ENCODE measurements at regions not wholly inside any gene's neighbourhood (a gene's known extent, or its start where the extent isn't known, plus 50 kb on each side); places are given as distances from the start of the nearest gene placed in this dataset.
"Not testable (repeated sequence)": the region's sequence is repeated elsewhere in the genome, so short reads cannot be mapped to it uniquely, and the experiment has no call there.

DNA sequence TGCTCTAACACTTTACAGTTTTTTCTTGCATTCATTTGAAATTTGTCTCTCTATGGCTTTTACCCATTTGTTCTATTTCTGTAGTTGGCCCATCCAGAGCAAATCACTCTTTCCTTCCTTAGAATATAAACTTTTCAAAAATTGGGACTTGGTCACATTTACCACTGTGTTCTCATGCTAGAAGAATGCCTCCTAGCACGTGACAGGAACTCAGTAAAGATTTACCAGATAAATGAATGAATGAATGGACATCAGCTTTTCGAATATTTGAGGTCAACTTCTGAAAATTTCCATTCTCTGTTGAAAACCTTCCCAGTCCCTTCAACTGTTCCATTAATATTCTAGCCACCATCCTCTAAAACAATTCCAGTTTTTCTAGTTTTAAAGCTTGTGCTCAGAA lies 294.5 kb downstream of the CD83 start:
- no peak for DNase-seq

DNA sequence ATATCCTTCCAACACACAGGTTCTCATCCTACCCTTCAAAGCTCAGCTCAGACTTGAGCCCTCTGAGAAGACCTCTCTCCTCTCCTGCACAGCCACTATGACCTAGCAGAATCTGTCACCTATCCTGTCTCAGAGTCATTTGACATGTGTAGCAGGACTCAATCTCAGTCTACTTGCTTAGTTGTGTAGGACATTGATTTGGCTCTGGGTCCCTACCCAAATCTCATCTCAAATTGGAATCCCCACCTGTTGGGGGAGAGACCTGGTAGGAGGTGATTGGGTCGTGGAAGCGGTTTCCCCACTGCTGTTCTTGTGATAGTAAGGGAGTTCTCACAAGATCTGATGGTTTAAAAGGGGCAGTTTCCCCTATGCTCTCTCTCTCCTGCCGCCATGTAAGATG lies 297.9 kb downstream of the CD83 start:
- no peak for DNase-seq

DNA sequence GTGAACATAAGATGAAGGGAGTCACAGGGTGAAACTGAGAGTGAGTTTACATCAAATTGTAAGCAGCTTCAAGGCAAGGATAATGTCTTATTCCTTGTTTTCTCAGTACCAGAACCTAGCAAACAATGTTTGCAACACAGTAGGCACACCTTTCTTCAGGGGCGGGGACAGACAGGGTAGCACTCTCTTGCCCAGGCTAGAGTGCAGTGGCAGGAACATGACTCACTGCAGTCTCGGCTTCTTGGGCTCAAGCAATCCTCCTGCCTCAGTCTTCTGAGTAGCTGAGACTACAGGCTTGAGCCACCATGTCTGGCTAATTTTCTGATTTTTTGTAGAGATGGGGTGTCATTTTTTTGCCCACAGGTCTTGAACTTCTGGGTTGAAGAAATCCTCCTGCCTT lies 299.8 kb downstream of the CD83 start:
- DNase-seq: no peak

DNA sequence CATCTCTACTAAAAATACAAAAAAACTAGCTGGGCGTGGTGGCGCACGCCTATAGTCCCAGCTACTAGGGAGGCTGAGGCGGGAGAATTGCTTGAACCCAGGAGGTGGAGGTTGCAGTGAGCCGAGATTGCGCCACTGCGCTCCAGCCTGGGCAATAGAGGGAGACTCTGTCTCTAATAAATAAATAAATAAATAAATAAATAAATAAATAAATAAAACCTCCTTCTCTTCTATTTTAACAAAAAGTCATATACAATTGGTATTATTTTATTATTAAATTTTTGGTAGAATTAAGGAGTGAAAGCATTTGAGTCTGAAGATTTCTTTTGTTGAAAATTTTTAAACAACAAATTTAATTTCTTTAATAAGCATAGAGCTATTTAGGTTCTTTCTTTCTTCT lies 301.7 kb downstream of the CD83 start:
- DNase-seq: not testable (repeated sequence)

DNA sequence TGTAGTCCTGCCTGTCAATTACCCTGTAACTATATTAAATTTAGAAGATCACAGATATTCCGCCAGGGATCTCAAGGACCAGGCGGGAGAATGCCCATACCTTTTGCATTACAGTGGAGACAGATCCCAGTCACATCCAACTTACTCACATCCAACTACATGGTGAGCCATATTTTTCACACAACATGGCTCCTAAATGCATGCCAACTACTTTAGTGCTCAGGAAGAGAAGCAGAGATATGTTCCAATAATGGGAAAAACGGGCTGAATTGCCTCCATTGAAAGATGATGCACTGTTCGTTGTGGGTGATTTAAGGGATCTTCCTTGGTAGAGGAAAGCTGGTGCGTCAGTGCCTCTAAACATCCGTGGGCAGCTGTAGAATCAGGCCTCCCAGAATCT lies 304.5 kb downstream of the CD83 start:
- DNase-seq: no peak

DNA sequence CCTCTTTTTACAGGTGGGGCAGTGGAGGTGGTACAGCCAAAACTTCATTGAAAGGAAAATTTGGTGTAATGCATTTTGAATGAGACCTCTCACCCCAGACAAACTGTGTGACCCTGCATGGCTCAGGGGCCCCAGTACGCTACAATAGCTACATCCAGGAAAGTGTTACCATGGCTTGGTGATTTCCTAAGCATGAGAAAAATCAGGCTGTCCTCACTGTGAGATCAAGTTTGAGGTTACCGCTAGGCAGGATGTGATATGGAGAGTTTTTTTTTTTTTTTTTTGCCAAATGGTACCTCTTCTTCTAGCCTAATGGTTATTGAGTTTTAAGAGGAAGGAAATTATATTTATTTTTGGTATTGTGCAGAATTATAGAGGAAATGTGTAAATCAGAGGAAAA lies 305.3 kb downstream of the CD83 start:
- DNase-seq: no peak

DNA sequence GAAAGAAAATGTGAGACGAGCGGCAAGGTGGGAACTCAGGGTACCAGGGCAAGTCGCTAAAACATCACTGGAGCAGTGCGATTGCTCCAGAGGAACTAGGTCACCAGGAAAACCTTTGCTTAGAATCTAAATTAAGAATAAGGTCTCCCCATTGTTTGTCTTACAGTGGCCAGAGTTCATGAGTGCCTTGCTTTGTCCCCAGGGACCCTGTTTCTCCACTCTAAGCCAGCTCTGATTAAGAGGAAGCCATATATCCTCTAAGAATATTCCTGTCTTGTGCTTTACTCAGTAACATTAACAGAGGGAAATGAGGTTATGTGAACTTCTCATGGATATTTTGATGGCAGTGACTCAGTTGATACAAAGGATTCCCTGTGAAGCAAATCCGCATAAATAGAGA lies 305.8 kb downstream of the CD83 start:
- no peak for DNase-seq

DNA sequence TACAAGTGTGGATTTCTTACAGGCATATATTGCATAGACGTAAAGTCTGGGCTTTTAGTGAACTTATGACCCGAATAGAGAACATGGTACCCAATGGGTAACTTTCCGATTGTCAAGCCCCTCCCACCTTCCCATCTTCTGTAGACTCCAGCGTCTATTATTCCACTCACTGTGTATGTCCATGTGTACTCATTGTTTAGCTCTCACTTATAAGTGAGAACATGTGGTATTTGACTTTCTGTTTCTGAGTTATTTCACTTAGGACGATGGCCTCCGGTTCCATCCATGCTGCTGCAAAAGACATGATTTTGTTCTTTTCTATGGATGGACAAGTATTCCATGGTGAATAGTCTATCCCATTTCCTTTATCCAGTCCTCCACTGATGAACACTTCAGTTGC lies 306.4 kb downstream of the CD83 start:
- DNase-seq: no peak

DNA sequence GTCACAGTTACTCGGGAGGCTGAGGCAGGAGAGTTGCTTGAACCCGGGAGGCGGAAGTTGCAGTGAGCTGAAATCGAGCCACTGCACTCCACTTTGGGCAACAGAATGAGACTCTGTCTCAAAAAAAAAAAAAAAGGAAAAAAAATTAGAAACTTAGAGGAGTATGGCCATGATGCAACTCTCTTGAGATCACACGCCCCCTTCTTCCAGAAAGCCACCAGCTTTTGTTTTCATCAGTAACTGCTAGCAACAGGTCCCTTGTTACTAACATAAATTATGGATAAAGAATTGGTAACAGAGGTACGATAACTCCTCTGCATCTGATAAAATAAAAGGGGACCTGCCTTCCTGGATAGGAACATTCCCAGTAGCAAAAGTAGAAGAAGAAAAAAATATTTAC lies 308.2 kb downstream of the CD83 start:
- no peak for DNase-seq

DNA sequence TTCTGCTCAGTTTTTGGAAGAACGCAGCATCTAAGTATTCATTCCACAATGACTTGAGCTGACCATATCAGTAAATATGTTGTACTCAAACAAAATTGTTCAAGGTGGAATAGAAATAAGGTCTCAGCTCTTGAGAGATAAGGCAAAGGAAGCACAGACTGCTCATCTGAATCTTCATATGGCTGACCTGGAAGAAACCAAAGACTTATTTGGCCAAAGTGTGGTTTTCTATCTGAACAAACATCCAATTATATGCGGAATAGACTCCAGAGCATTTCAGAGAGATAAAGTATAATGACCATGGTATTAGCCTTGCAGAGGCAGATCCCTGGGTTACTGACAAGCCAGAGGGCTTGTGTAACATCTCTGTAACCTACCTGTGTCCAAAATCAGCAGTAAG lies 308.7 kb downstream of the CD83 start:
- DNase-seq: no peak

DNA sequence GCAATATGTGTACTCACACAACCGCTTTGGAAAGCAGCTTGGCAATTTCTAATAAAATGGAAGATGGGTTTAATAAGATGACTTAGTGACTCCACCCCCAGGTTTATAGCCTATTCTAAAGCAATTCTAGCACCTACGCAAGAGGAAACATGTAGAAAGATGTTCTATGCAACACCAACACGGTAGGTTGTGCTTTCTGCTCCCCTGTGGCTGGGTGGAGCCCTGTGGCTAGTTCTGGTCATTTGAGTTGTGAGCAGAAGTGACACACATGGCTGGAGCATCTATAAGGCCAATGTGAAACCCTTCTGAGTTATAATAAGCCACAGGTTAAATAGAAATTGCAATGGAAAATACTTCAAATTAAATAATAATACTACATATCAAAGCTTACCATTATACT lies 310.7 kb downstream of the CD83 start:
- DNase-seq: no peak

DNA sequence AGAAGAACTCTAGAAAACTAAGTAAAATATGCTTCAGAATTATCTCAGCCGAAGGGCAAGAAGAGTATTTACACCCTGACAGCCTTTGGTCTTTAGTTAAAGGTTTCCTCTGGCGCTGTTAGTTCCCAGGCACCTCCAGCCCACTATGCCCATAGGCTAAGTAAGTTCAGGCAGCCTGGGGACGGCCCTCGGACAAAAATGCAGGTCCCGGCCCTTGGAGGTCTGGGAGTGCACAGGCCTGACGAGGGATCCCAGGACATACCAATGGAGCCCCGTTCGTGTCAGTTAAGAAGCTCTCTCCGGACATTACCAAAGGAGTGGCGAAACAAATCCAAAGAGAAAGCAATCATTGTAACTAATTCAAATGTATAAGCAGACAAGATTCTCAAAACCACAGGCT lies 311.8 kb downstream of the CD83 start:
- DNase-seq: no peak

DNA sequence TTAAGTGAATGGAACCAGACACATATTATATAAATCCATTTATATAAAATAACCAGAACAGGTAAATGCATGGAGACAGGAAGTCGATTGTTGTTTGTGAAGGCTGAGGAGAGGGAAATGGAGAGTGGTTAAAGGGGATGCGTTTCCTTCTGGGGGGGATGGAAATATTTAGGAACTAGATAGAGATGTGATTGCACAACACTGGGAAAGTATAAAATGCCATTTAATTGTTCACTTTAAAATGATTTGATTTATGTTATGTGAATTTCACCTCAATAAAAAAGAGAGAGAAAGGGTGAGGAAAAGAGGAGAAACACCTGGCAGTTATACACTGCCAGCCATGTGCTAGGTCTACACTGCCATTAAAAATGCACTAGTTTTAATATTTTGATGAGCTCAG lies 312.6 kb downstream of the CD83 start:
- no peak for DNase-seq

DNA sequence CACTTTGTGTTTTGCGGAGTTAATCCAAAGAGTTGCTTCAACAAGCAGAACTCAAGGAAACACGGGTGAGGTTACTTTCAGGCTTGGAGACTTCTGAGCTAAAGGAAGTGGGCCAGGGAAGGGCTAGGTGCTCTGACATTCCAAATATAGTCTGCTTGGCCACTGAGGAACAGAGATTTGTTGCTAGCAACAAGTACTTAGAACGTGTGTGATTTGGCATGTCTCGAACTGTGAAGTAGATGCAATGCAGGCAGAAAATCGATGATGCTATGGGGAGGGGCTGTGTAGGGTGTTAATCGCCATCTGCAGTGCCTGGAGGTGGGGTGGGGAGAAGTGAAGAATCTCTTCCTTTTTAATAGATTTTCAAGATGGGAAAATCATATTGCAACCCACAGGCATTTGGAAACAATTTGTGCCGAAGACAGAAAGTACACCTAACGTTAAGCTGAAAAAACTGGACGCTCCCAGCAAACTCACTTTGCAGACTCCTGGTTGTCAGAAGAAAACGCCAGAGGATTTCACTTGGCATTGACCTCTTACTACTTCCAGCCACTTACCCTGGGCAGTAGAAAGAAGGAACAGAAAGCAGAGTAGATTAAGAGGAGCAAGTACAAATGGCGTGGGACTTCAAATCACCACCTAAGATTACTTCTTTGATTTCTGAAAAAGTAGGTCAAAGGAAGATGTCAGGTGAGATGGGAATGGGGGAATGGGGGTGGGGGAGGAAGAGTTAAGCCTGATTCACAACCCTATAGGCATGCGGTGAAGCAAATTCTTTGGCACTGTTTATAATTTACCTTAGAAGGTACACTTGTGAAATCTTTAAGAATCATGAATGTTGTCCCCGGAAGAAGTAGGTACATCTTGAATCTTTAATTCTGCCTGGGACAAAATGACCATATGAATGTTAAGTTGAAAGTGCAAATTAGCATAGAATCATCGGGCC lies 314.1 kb downstream of the CD83 start:
- DNase-seq: no peak

DNA sequence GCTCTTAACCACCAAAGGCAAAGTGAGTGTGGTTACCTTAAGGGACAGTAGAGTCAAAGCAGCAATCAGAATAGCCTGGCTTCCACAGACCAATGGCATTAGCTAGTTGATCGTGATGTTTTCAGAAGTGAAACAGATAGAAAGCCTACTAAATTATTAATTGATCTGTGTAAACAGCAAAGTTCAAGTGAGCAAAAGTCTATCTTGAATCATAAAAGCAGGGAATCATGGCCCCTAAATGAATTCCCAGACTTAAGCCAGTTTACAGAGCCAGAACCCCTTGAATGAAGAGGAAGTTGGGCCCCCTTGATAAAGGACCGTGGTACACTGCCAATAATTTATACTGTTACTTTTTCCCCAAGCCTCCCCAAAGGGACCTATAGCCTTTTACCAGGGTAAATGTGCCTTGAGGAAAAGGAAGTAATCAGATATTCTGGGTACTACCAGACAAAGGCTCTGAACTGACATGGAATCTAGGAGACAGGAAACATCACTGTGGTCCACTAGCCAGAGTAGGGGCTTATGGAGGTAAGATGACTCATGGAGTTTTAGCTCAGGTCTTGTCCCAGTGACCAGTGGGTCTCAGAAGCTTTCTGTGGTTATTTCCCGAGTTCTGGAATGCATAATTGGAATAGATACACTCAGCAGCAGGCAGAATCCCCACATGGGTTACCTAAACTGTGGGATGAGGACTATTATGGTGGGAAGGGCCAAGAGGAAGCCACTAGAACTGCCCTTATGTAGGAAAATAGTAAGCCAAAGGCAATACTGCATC lies 317.5 kb downstream of the CD83 start:
- no peak for DNase-seq

DNA sequence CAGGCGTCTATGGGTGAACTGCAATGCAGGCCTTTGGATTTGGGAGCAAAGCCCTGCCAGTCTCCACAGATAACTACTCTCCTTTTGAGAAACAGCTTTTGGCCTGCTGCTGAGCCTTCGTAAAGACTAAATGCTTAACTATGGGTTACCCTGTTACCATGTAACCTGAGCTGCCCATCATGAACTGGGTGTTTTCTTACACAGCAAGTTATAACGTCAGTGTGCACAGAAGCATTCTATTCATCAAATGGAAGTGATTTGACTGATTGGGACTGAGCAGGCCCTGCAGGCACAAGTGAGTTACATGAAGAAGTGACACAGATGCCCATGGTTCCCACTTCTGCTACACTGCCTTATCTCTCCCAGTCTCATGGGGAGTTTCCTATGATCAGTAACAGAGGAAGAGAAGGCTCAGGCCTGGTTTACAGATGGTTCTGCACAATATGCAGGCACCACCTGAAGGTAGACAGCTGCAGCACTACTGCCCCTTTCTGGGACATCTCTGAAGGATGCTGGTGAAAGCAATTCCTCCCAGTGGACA lies 319.1 kb downstream of the CD83 start:
- DNase-seq: no peak

DNA sequence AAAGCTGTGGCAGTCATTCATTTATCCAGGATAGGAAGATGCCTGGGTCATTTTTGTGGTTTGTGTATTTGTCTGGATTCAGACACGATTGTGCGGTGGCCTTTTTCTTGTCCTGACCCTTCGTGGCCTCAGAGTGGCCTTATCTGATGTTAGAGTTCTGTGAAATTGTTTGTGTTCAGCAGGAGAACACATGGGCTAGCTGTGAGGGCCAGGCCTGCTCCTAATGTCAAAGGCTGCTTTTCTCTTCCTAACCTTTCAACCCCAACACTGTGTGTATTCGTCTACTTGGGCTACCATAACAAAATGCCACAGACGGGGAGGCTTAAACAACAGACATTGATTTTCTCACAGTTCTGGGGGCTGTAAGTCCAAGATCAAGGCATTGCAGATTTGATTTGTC lies 321.8 kb downstream of the CD83 start:
- DNase-seq: no peak

DNA sequence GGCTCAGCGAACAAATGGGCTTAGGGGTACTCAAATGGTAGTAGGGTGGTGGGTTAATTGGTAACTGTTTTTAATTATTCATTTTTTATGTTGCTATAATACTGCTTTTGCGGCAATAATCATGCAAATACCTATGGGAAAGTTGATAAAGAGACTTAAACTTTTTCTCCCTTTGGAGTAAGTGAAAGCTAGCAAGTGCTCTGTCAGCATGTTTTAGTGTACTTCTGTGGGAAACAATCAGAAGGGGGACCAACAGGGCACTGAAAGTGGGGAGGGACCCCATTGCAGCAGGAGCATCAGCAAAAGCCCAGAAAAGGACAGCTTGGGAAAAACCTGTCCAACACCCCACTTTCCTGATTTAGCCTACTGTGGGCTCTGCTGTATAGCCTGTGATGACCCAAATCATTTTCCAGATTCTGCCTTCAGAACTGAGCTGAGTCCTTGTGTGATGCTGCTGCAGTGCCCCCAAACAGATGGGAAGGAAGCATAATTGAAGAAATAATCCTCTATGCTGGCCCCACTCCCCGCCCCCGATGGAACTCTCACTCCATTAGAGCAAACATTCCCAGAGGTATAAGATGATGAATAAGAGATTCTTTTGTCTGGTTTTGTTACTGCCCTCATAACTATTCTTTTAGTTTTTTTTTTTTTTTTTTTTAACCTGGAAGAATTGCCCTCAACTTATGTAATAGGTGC lies 322.8 kb downstream of the CD83 start:
- peak; percentile 45 for DNase-seq

DNA sequence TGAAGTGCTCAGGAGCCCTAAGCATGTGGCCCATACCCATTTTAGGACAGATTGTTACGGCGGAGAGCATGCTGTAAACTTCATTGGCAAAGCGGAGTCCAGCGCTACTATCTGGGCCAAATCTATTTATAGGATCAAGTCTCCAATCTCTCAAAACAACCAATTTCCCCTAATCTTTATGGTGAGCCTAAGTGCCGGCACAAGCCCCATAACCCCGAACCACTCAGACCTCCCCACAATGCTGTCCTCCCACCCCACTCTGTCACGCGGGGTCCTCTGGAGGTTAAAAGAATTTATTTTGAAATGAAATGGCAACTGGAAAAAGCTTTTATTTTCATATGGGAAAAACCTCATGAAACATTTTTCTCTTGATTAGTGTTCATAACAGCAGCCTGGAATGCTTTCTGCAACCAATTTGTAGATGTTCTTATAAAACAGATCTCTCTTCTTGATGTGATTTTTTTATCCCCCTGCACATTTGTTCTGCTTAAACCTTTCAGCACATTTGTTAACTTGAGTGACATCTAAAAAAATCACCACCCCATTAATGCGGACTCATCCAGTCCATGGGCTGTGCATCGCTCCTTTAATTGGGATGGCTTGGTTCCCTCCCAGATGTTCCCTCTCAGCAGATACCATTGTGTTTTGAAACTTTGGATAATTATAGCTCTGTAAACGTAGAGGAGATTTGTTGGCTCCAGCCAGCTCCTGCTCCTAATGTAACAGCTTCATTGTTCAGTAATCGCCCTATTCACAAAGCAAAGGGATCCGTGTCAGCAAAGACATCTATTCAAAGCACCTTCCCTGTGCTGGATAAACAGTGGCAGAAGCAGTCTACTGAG lies 323.6 kb downstream of the CD83 start:
- peak; percentile 15 for DNase-seq

DNA sequence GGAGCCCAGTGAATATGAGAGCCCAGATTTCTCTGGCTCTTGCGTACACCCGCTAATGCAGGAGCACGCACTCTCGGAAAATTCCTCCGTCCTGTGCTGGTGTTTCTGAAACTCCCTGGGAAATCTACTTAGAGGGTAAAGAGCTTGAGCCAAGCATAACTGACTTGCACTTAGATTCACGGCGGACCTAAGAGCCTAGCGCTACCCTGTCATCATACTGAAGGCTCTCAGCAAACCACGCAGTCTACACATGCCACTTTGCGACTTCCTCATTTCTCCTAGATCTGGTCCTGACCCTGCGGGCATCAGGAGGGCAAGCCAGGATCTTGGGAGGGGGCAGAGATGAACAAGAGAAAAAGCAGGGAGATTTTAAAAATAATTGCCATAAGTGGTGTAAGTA lies 324.7 kb downstream of the CD83 start:
- DNase-seq: no peak

DNA sequence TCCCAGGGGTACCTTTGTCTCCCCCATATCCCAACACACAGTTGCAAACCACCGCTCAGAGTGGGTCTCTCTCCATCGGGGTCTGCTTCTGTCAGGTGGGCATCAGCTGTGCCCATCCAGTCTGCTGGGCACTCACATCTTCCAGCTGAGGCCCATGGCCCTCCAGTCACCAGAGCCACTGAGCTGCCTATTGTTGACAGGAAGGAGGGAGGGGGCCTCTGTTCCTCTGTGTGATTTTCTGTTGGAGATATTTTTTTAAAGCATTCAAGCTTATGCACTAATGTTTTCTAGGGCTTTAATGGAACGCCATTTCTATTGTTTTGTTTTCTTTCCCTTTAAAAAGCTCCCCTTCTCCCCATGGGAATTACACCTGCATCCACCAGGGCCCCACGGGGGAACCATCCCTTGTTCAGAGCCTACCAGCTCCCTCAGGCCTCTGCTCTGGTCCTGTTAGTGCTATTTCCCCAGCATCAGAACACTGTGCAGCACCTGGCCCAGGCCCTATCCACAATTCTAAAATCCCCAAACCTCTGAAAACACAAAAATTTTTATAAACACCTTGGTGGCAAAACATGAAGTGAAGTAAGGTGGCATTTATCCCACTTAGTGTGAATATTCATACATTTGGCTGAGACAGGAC lies 326.2 kb downstream of the CD83 start:
- DNase-seq: no peak
